ENCODE measurements at regions not wholly inside any gene's neighbourhood (a gene's known extent, or its start where the extent isn't known, plus 50 kb on each side); places are given as distances from the start of the nearest gene placed in this dataset.

DNA sequence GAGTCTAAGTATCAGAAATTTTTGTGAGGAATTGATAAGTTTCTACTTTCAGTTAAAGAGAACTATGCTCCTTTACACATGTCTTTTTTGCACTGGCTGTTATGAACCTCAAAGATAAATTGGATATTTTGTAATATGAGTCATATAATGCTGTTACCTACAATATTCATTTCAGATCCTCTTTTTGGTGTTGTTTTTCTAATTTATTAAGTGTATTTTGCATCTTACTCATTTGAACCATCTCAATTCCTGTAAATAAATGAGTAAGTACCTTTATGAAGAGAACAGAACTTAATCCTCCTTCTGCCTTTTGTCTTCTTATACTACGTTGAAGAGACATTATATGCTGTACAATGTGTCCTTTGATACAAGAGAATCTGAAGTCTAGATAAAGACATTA is 74.4 kb downstream of the ZIC1 start:
- H3K4me3 ChIP-seq: no peak overlapping the region
- POLR2A ChIA-PET: no interaction called here
- H3K27ac ChIP-seq (ENCODE audit: control insufficient read depth, insufficient read depth): no peak overlapping the region
- no peak overlapping the region for H3K9ac ChIP-seq (ENCODE audit: control insufficient read depth, insufficient read depth, low read length)
- TF ChIP-seq SPI1 (IDR thresholded peaks at IDR 0.05; ENCODE audit: borderline replicate concordance, insufficient read depth, low read depth, low read length) (peak; percentile 33; the same call in 1 of the 2 replicates), NFIC (IDR thresholded peaks at IDR 0.05; ENCODE audit: low read depth, low read length) (peak; percentile 44; the same call in 1 of the 2 replicates), SMARCA5 (IDR thresholded peaks at IDR 0.05) (no peak), JUNB (IDR thresholded peaks at IDR 0.05) (peak; percentile 81), CREM (IDR thresholded peaks at IDR 0.05; ENCODE audit: low read depth) (0 out of 2 replicates have a peak, but pooled peaks have one; percentile 17)
- TF ChIP-seq, protein P1, sequence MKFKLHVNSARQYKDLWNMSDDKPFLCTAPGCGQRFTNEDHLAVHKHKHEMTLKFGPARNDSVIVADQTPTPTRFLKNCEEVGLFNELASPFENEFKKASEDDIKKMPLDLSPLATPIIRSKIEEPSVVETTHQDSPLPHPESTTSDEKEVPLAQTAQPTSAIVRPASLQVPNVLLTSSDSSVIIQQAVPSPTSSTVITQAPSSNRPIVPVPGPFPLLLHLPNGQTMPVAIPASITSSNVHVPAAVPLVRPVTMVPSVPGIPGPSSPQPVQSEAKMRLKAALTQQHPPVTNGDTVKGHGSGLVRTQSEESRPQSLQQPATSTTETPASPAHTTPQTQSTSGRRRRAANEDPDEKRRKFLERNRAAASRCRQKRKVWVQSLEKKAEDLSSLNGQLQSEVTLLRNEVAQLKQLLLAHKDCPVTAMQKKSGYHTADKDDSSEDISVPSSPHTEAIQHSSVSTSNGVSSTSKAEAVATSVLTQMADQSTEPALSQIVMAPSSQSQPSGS (IDR thresholded peaks at IDR 0.05; ENCODE audit: low read length): peak; percentile 51; the same call in 1 of the 2 replicates
- SMC1A ChIA-PET (ENCODE audit: uncharacterized antibody, unreplicated experiment): no interaction called here
- CTCF ChIA-PET: interaction anchor here (0.6 kb wide), 1 partner anchor 118 kb away, joined by 3 read pairs; no protein-coding TSS in a partner anchor
- BruUV-seq (replicated peaks): no TSS peak
- ATAC-seq: peak; percentile 69
- no peaks in the 10 kb centered on the region for H3K9me3 ChIP-seq (replicated peaks; ENCODE audit: control insufficient read depth, insufficient read depth, low read length)
- H2AFZ ChIP-seq (ENCODE audit: control insufficient read depth, low read depth, low read length): no peak overlapping the region
- H3K4me2 ChIP-seq (ENCODE audit: control insufficient read depth, insufficient read depth): no peak overlapping the region
- in situ Hi-C loops (cut with MboI) (no loop called here), intact Hi-C loops (cut with micrococcal nuclease; ENCODE audit: unreplicated experiment) (no loop called here)
- no peak for FAIRE-seq
- WGBS (ENCODE audit: insufficient coverage, insufficient replicate concordance, low lambda C conversion rate, missing lambda C conversion rate): 0% methylated on average over 1 of the region's 1 CpG
- H4K20me1 ChIP-seq (ENCODE audit: control insufficient read depth, insufficient read depth): no peaks in the 10 kb centered on the region
- no peaks in the 10 kb centered on the region for H3K27me3 ChIP-seq (replicated peaks in 1 of 2; ENCODE audit: control insufficient read depth in 2 of 2, insufficient read depth in 2 of 2, low read length in 1 of 2)
- no peaks in the 10 kb centered on the region for H3K4me1 ChIP-seq (ENCODE audit: control insufficient read depth, insufficient read depth, low read length)
- no peaks in the 10 kb centered on the region for H3K79me2 ChIP-seq (ENCODE audit: control insufficient read depth, insufficient read depth, low read length)
- RAD21 ChIA-PET (ENCODE audit: unreplicated experiment): no interaction called here
- DNase-seq (ENCODE audit: low read depth, low spot score): no peak
- no peaks in the 10 kb centered on the region for H3K36me3 ChIP-seq (ENCODE audit: control insufficient read depth in 2 of 2, insufficient read depth in 2 of 2, low read length in 1 of 2)

DNA sequence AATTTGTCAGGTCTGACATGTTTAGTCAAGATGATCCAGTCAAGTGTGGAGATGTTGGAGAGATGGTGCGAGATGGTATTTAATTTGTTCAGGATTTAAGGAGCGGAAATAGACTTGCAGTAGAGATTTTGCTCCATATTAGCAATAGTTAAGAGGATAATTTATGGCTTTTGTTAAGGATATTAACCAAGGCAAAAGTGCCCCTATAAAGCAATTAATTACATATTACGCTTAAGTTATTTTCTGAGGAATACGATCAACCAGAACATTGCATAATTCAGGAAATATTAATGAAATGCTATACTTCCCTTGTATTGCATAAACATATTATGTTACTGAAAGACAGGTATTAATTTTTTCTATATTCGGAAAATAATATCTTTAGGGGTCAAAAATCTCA is 83.9 kb downstream of the ZIC1 start:
- POLR2A ChIA-PET: no interaction called here
- WGBS (ENCODE audit: insufficient coverage, insufficient replicate concordance, low lambda C conversion rate, missing lambda C conversion rate): 52% methylated on average over 5 of the region's 5 CpGs
- Histone ChIP-seq H3K4me2 (ENCODE audit: control insufficient read depth, insufficient read depth) (no peak overlapping the region), H3K27me3 (replicated peaks in 1 of 2; ENCODE audit: control insufficient read depth in 2 of 2, insufficient read depth in 2 of 2, low read length in 1 of 2) (no peaks in the 10 kb centered on the region), H3K4me3 (no peak overlapping the region), H3K36me3 (ENCODE audit: control insufficient read depth in 2 of 2, insufficient read depth in 2 of 2, low read length in 1 of 2) (no peaks in the 10 kb centered on the region), H3K4me1 (ENCODE audit: control insufficient read depth, insufficient read depth, low read length) (no peaks in the 10 kb centered on the region), H2AFZ (ENCODE audit: control insufficient read depth, low read depth, low read length) (no peak overlapping the region), H3K27ac (ENCODE audit: control insufficient read depth, insufficient read depth) (no peak overlapping the region), H4K20me1 (ENCODE audit: control insufficient read depth, insufficient read depth) (no peaks in the 10 kb centered on the region), H3K9me3 (replicated peaks; ENCODE audit: control insufficient read depth, insufficient read depth, low read length) (no peaks in the 10 kb centered on the region), H3K9ac (ENCODE audit: control insufficient read depth, insufficient read depth, low read length) (no peak overlapping the region), H3K79me2 (ENCODE audit: control insufficient read depth, insufficient read depth, low read length) (no peaks in the 10 kb centered on the region)
- BruUV-seq (replicated peaks): no TSS peak
- ATAC-seq: no peak
- in situ Hi-C loops (cut with MboI): no loop called here
- CTCF ChIA-PET: no interaction called here
- DNase-seq (ENCODE audit: low read depth, low spot score): no peak
- FAIRE-seq: no peak
- intact Hi-C loops (cut with micrococcal nuclease; ENCODE audit: unreplicated experiment): no loop called here
- RAD21 ChIA-PET (ENCODE audit: unreplicated experiment): no interaction called here
- SMC1A ChIA-PET (ENCODE audit: uncharacterized antibody, unreplicated experiment): interaction anchor here (1.3 kb wide), 1 partner anchor 585 kb away, joined by 3 read pairs; no protein-coding TSS in a partner anchor
- no peak for TF ChIP-seq GABPA (IDR thresholded peaks at IDR 0.05; ENCODE audit: low read depth)
- TF ChIP-seq, protein P2, sequence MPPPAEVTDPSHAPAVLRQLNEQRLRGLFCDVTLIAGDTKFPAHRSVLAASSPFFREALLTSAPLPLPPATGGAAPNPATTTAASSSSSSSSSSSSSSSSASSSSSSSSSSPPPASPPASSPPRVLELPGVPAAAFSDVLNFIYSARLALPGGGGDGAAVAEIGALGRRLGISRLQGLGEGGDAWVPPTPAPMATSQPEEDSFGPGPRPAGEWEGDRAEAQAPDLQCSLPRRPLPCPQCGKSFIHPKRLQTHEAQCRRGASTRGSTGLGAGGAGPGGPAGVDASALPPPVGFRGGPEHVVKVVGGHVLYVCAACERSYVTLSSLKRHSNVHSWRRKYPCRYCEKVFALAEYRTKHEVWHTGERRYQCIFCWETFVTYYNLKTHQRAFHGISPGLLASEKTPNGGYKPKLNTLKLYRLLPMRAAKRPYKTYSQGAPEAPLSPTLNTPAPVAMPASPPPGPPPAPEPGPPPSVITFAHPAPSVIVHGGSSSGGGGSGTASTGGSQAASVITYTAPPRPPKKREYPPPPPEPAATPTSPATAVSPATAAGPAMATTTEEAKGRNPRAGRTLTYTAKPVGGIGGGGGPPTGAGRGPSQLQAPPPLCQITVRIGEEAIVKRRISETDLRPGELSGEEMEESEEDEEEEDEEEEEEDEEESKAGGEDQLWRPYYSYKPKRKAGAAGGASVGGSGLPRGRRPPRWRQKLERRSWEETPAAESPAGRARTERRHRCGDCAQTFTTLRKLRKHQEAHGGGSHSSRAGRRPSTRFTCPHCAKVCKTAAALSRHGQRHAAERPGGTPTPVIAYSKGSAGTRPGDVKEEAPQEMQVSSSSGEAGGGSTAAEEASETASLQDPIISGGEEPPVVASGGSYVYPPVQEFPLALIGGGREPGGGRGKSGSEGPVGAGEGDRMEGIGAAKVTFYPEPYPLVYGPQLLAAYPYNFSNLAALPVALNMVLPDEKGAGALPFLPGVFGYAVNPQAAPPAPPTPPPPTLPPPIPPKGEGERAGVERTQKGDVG (CRISPR knock-in tag; IDR thresholded peaks at IDR 0.05): no peak
